ENCODE measurements at regions not wholly inside any gene's neighbourhood (a gene's known extent, or its start where the extent isn't known, plus 50 kb on each side); places are given as distances from the start of the nearest gene placed in this dataset.

GRCh38 chr7:91780521-91780920, 100.0 kb downstream of the MTERF1 start:
- no peak overlapping the region for H3K4me3 Mint-ChIP-seq
- Histone ChIP-seq H3K9me3 (ENCODE audit: control extremely low read depth in 1 of 3, control insufficient read depth in 2 of 3, insufficient read depth in 1 of 3, low read length in 2 of 3) (no peaks in the 10 kb centered on the region), H3K4me3 (ENCODE audit: control extremely low read depth in 1 of 5, extremely low read depth in 1 of 5, insufficient read depth in 1 of 5, low read depth in 2 of 5, low read length in 4 of 5) (no peak overlapping the region), H4K20me1 (ENCODE audit: control insufficient read depth, insufficient read depth, low read length, poor library complexity, severe bottlenecking) (no peaks in the 10 kb centered on the region), H3K79me2 (ENCODE audit: control insufficient read depth, insufficient read depth, low read length) (no peaks in the 10 kb centered on the region), H3K4me2 (replicated peaks; ENCODE audit: low read depth, low read length, poor library complexity, severe bottlenecking) (no peak overlapping the region), H3K27ac (ENCODE audit: low read length in 2 of 2) (no peak overlapping the region), H3K9ac (ENCODE audit: low read length) (no peak overlapping the region), H2AFZ (ENCODE audit: insufficient read depth, low read depth, low read length, poor library complexity, severe bottlenecking) (no peak overlapping the region), H3K4me1 (ENCODE audit: control insufficient read depth in 2 of 2, insufficient read depth in 2 of 2, low read length in 2 of 2) (no peaks in the 10 kb centered on the region), H3K27me3 (replicated peaks in 1 of 4; ENCODE audit: control extremely low read depth in 1 of 4, control insufficient read depth in 3 of 4, insufficient read depth in 4 of 4, low read length in 3 of 4) (no peaks in the 10 kb centered on the region), H3K36me3 (replicated peaks in 1 of 2; ENCODE audit: control extremely low read depth in 1 of 2, control insufficient read depth in 1 of 2, extremely low read depth in 1 of 2, insufficient read depth in 2 of 2, low read length in 1 of 2) (no peaks in the 10 kb centered on the region)
- no peaks in the 10 kb centered on the region for H3K9me3 Mint-ChIP-seq (ENCODE audit: insufficient read depth)
- POLR2A ChIA-PET, result no interaction called here
- intact Hi-C loops (cut with micrococcal nuclease), result no loop called here
- no peak for ATAC-seq (ENCODE audit: low read depth)
- no CpG with 5 or more reads among the region's 5 CpGs for WGBS (ENCODE audit: insufficient coverage)
- H3K27ac Mint-ChIP-seq, result no peak overlapping the region
- no peaks in the 10 kb centered on the region for H3K4me1 Mint-ChIP-seq
- CTCF ChIA-PET, result no interaction called here
- peaks cover 11% of the 10 kb centered on the region for H3K27me3 Mint-ChIP-seq
- no peak for DNase-seq
- no peak for TF ChIP-seq CTCF (IDR thresholded peaks at IDR 0.05)
- TF ChIP-seq EZH2 (IDR thresholded peaks at IDR 0.05; ENCODE audit: borderline replicate concordance, insufficient read depth, low read depth, low read length, poor library complexity, severe bottlenecking), result no peak

GRCh38 chr7:91784469-91784868, 96.0 kb downstream of the MTERF1 start:
- no peak for ATAC-seq (ENCODE audit: low read depth)

More at GRCh38 chr7:91784469-91784868, 96.0 kb downstream of the MTERF1 start:
- DNase-seq, result no peak
- no peaks in the 10 kb centered on the region for H3K27me3 ChIP-seq (replicated peaks in 1 of 4; ENCODE audit: control extremely low read depth in 1 of 4, control insufficient read depth in 3 of 4, insufficient read depth in 4 of 4, low read length in 3 of 4)
- no peaks in the 10 kb centered on the region for H3K4me1 ChIP-seq (ENCODE audit: control insufficient read depth in 2 of 2, insufficient read depth in 2 of 2, low read length in 2 of 2)
- H3K9me3 ChIP-seq (ENCODE audit: control extremely low read depth in 1 of 3, control insufficient read depth in 2 of 3, insufficient read depth in 1 of 3, low read length in 2 of 3), result no peaks in the 10 kb centered on the region
- Mint-ChIP-seq H3K27ac (no peak overlapping the region), H3K9me3 (ENCODE audit: insufficient read depth) (no peaks in the 10 kb centered on the region), H3K4me3 (no peak overlapping the region), H3K4me1 (no peaks in the 10 kb centered on the region), H3K27me3 (peaks cover 8% of the 10 kb centered on the region)
- H3K79me2 ChIP-seq (ENCODE audit: control insufficient read depth, insufficient read depth, low read length), result no peaks in the 10 kb centered on the region
- intact Hi-C loops (cut with micrococcal nuclease), result loop anchor here (2.0 kb wide), 1 partner anchor 702 kb away; no protein-coding TSS in a partner anchor
- no peak overlapping the region for H3K4me2 ChIP-seq (replicated peaks; ENCODE audit: low read depth, low read length, poor library complexity, severe bottlenecking)
- no peak overlapping the region for H3K4me3 ChIP-seq (ENCODE audit: control extremely low read depth in 1 of 5, extremely low read depth in 1 of 5, insufficient read depth in 1 of 5, low read depth in 2 of 5, low read length in 4 of 5)
- no peak overlapping the region for H3K27ac ChIP-seq (ENCODE audit: low read length in 2 of 2)
- TF ChIP-seq EZH2 (IDR thresholded peaks at IDR 0.05; ENCODE audit: borderline replicate concordance, insufficient read depth, low read depth, low read length, poor library complexity, severe bottlenecking), result no peak
- TF ChIP-seq CTCF (IDR thresholded peaks at IDR 0.05), result no peak
- WGBS (ENCODE audit: insufficient coverage), result no CpG with 5 or more reads among the region's 3 CpGs
- H2AFZ ChIP-seq (ENCODE audit: insufficient read depth, low read depth, low read length, poor library complexity, severe bottlenecking), result no peak overlapping the region
- H3K9ac ChIP-seq (ENCODE audit: low read length), result no peak overlapping the region
- ChIA-PET CTCF (interaction anchor here (0.9 to 2.0 kb wide), 2 partner anchors 695 to 699 kb away, joined by 3 to 6 read pairs; no protein-coding TSS in a partner anchor), POLR2A (no interaction called here)
- H4K20me1 ChIP-seq (ENCODE audit: control insufficient read depth, insufficient read depth, low read length, poor library complexity, severe bottlenecking), result no peaks in the 10 kb centered on the region
- no peaks in the 10 kb centered on the region for H3K36me3 ChIP-seq (replicated peaks in 1 of 2; ENCODE audit: control extremely low read depth in 1 of 2, control insufficient read depth in 1 of 2, extremely low read depth in 1 of 2, insufficient read depth in 2 of 2, low read length in 1 of 2)
